Fibroblast of mammary gland (primary cell): ENCODE measurements at regions not wholly inside any gene's neighbourhood (a gene's known extent, or its start where the extent isn't known, plus 50 kb on each side); places are given as distances from the start of the nearest gene placed in this dataset.
A peak's percentile ranks its signal among the peaks of the same experiment; 100 is the strongest.
"Not testable (repeated sequence)": the region's sequence is repeated elsewhere in the genome, so short reads cannot be mapped to it uniquely, and the experiment has no call there.

Experiments used
- DNase-seq: peaks from one replicate; pipeline ENCODE4 v3.0.0-alpha.2; 2010; ENCODE audit warnings: low read depth
- H3K4me3 ChIP-seq: 2 replicates; pipeline ENCODE4 v1.5.1; 2011; ENCODE audit warnings: low read depth, mild to moderate bottlenecking, low read length, moderate library complexity; ENCODE audit not compliant: control insufficient read depth
- TF ChIP-seq, protein P1 (sequence below): conservative IDR thresholded peaks from 2 replicates; pipeline ENCODE4 v1.5.1; 2011; ENCODE audit warnings: low read depth, low read length, inconsistent platforms; ENCODE audit not compliant: control insufficient read depth, insufficient read depth

DNA sequence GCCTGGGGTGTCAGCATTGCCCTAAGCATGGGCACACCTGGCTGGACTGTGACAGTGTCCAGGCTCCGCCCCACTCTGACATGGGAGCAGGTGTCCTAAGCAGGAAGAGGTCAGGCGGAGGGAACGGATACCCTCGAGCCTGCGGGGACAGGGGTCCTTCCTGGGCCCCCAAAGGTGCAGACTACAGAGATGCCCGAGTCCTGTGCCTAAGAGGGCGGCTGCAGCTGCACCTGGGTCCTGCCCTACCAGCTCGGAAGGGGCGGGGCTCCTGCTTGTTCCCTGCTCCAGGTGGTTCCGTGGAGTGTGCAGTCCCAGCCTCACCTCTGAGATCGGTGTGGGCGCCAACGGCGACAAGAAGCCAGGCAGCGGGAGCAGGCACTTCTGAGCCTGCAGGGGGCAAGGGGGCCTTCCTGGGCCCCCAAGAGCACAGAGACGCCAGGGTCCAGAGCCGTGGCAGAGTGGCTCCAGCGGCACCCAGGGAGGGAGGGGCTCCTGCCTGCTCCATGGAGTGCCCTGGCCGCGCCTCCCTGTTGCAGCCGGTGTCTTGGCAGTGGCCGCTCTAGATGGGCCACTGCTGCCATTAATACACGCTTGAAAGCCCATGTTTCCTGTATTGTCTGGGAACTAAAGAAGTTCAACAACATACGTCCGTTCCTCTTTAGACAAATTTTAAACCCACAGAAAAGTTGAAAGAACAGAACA, 64.5 kb upstream of the CACNA2D1 start:
- DNase-seq: no peak
- H3K4me3 ChIP-seq: no peak overlapping the region
- TF ChIP-seq, protein P1, sequence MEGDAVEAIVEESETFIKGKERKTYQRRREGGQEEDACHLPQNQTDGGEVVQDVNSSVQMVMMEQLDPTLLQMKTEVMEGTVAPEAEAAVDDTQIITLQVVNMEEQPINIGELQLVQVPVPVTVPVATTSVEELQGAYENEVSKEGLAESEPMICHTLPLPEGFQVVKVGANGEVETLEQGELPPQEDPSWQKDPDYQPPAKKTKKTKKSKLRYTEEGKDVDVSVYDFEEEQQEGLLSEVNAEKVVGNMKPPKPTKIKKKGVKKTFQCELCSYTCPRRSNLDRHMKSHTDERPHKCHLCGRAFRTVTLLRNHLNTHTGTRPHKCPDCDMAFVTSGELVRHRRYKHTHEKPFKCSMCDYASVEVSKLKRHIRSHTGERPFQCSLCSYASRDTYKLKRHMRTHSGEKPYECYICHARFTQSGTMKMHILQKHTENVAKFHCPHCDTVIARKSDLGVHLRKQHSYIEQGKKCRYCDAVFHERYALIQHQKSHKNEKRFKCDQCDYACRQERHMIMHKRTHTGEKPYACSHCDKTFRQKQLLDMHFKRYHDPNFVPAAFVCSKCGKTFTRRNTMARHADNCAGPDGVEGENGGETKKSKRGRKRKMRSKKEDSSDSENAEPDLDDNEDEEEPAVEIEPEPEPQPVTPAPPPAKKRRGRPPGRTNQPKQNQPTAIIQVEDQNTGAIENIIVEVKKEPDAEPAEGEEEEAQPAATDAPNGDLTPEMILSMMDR: no peak

DNA sequence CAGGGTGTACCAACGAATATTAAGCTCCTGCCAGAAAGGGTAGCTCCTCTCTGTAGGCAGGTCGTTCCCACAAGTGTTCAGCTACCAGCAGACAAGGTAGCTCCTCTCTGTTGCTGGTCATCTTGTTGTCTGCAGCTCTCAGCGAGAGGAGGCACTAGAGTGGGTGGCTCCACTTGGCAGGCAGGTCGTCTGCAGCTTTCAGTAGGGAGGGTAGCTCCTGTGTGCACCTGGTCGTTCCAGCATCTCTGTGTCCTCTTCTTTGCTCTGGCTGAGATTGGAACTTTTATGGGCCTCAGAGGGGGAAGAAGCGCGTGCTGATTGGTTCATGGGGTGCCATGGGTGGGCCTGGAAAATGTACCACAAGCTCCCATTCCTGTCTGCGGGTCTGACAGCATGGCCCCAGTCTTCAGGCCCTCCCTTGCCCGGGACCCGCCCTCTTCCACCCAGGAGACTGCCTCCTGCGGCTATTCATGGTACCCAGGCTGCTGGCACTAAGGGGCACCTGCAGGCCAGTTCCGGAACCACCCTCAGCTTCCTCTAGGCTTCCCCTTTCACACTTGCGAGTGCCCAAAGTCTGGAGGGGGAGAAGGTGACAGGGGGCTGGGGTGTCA, 63.9 kb upstream of the CACNA2D1 start:
- no peak for DNase-seq
- TF ChIP-seq, protein P1: no peak
- no peak overlapping the region for H3K4me3 ChIP-seq

GRCh38 chr7:82506702-82507101, 63.1 kb upstream of the CACNA2D1 start:
- H3K4me3 ChIP-seq: no peak overlapping the region
- DNase-seq: peak; percentile 70
- TF ChIP-seq, protein P1: no peak

DNA sequence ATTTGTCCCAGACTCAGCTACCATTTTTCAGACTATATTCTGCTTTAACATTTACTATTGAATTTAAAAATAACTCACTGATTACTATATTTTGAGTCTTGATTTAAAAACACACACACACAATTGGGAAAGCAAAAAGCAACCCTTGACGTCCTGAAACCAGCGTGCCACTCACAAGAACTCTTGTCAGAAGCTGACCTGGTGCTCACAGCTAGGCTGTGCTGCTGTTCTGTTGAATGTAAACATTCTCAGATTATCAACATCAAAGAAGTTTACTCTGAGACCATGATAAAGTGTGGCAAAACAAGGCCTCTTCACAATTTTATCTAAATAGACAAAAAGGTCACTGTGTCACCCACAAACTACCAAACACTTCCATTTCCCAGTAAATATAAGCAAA, 62.6 kb upstream of the CACNA2D1 start:
- no peak overlapping the region for H3K4me3 ChIP-seq
- TF ChIP-seq, protein P1: no peak
- no peak for DNase-seq

DNA sequence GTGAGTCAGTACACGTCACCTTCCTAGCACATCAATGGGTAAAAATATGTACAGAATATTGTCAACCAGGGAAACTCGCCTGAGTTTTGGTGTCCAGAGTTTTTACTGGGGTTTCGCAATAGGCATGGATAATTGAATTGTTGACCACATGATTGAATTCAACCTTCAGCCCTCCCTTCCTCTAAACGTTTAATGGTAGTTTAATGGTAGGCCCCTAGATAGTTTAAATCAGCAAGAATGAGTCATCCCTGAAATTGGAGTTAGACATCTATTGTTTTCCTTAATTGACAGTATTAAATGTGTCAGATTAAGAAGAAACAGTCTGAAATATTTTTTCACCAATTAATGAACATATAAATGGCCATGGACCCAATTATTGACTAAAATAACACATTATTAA, 57.8 kb upstream of the CACNA2D1 start:
- no peak for DNase-seq
- TF ChIP-seq, protein P1: no peak
- H3K4me3 ChIP-seq: no peak overlapping the region

DNA sequence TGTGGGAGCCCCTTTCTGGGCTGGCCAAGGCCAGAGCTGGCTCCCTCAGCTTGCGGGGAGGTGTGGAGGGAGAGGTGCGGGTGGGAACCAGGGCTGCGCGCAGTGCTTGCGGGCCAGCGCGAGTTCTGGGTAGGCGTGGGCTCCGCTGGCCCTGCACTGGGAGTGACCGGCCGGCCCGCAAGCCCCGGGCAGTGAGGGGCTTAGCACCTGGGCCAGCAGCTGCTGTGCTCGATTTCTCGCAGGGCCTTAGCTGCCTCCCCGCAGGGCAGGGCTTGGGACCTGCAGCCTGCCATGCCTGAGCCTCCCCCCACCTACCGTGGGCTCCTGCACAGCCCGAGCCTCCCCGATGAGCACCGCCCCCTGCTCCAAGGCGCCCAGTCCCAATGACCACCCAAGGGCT, 56.0 kb upstream of the CACNA2D1 start:
- H3K4me3 ChIP-seq, DNase-seq: not testable (repeated sequence)

- no peak for DNase-seq
Observed at GRCh38 chr7:82494420-82494819, 50.8 kb upstream of the CACNA2D1 start.

More at GRCh38 chr7:82494420-82494819, 50.8 kb upstream of the CACNA2D1 start:
- TF ChIP-seq, protein P1: no peak
- H3K4me3 ChIP-seq: no peak overlapping the region
